ENCODE measurements at regions not wholly inside any gene's neighbourhood (a gene's known extent, or its start where the extent isn't known, plus 50 kb on each side); places are given as distances from the start of the nearest gene placed in this dataset.

- TF ChIP-seq, protein P1, sequence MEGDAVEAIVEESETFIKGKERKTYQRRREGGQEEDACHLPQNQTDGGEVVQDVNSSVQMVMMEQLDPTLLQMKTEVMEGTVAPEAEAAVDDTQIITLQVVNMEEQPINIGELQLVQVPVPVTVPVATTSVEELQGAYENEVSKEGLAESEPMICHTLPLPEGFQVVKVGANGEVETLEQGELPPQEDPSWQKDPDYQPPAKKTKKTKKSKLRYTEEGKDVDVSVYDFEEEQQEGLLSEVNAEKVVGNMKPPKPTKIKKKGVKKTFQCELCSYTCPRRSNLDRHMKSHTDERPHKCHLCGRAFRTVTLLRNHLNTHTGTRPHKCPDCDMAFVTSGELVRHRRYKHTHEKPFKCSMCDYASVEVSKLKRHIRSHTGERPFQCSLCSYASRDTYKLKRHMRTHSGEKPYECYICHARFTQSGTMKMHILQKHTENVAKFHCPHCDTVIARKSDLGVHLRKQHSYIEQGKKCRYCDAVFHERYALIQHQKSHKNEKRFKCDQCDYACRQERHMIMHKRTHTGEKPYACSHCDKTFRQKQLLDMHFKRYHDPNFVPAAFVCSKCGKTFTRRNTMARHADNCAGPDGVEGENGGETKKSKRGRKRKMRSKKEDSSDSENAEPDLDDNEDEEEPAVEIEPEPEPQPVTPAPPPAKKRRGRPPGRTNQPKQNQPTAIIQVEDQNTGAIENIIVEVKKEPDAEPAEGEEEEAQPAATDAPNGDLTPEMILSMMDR (IDR thresholded peaks at IDR 0.05) = no peak
- ChIA-PET POLR2A (no interaction called here), CTCF (no interaction called here)
- Mint-ChIP-seq H3K27ac (no peak overlapping the region), H3K9me3 (no peaks in the 10 kb centered on the region), H3K4me3 (no peak overlapping the region), H3K27me3 (peaks cover 23% of the 10 kb centered on the region), H3K4me1 (no peaks in the 10 kb centered on the region), H3K36me3 (ENCODE audit: low read depth) (no peaks in the 10 kb centered on the region)
- DNase-seq (no peak), ATAC-seq (ENCODE audit: low read depth) (no peak)
- intact Hi-C loops (cut with micrococcal nuclease) = no loop called here
These were observed 57.3 kb upstream of the CPLX2 start for GRCh38 chr5:175813943-175814630.

DNA sequence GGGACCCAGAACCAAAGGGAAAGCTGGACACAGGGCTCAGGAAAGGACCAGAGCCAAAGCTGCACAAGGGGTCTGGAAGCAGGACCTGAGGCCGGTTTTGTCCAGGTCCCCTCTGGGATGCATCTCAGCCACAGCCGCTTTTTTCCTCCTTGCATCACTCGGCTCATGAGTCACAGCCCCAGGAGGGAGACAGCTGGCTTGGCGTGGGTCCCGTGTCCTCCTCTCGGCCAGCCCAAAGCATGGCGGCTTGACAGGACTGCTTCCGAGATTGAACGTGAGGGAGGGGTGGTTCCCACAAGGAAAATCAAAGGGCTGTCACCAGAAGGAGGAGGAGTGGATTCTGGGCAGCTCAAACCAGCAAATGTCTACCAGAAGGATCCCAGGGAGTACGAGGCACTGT lies 56.7 kb upstream of the CPLX2 start:
- no peak overlapping the region for H3K4me3 Mint-ChIP-seq
- H3K9me3 Mint-ChIP-seq = no peaks in the 10 kb centered on the region
- DNase-seq (no peak), ATAC-seq (ENCODE audit: low read depth) (no peak)
- H3K27me3 Mint-ChIP-seq = peaks cover 23% of the 10 kb centered on the region
- TF ChIP-seq, protein P1 (IDR thresholded peaks at IDR 0.05) = no peak
- ChIA-PET CTCF (no interaction called here), POLR2A (no interaction called here)
- no peak overlapping the region for H3K27ac Mint-ChIP-seq
- intact Hi-C loops (cut with micrococcal nuclease) = no loop called here
- H3K4me1 Mint-ChIP-seq = no peaks in the 10 kb centered on the region
- H3K36me3 Mint-ChIP-seq (ENCODE audit: low read depth) = no peaks in the 10 kb centered on the region

DNA sequence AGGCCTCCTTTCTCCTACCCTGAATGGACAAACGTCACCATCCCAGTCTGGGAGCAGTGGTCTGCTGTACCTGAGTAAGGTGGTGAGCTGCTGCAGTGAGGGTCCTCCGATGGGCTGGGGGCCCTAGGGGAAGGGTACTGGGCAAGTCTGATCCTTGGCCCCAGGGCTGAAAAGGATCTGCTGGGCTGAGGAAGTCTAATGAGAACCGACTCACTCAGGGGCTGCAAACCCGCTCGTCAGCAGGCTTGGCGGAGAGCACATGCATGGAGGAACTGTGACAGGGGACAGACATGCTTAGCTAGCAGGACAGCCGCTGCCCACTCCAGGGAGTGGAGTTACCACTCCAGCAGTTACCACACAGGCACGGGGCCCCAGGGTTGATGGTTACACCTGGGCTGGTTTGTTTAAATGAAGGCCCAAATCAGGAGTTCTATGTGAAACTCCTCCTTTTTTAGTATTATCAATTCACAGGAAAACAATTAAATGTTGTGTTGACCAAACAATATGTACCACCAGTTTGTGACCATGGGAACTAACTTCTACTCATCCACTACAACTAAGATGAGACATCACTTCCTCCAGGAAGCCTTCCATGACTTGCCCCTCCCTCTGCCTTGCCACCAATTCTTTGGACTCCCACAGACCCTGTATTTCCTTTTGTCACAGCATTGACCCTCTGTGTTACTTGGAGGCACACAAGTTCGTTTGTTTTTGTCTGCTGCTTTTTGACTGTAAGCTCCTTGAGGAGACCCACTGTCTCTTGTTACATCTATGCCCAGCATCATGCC lies 56.1 kb upstream of the CPLX2 start:
- TF ChIP-seq, protein P1 (IDR thresholded peaks at IDR 0.05) = no peak
- DNase-seq (no peak), ATAC-seq (ENCODE audit: low read depth) (no peak)
- POLR2A ChIA-PET = no interaction called here
- no peak overlapping the region for H3K4me3 Mint-ChIP-seq
- H3K9me3 Mint-ChIP-seq = no peaks in the 10 kb centered on the region
- no peaks in the 10 kb centered on the region for H3K4me1 Mint-ChIP-seq
- H3K36me3 Mint-ChIP-seq (ENCODE audit: low read depth) = no peaks in the 10 kb centered on the region
- CTCF ChIA-PET = no interaction called here
- peaks cover 25% of the 10 kb centered on the region for H3K27me3 Mint-ChIP-seq
- H3K27ac Mint-ChIP-seq = no peak overlapping the region
- intact Hi-C loops (cut with micrococcal nuclease) = no loop called here

- DNase-seq (no peak), ATAC-seq (ENCODE audit: low read depth) (no peak)
- ChIA-PET CTCF (no interaction called here), POLR2A (no interaction called here)
- Mint-ChIP-seq H3K27ac (no peak overlapping the region), H3K36me3 (ENCODE audit: low read depth) (no peaks in the 10 kb centered on the region), H3K9me3 (no peaks in the 10 kb centered on the region), H3K27me3 (peaks cover 33% of the 10 kb centered on the region), H3K4me3 (no peak overlapping the region), H3K4me1 (no peaks in the 10 kb centered on the region)
- intact Hi-C loops (cut with micrococcal nuclease) = no loop called here
- TF ChIP-seq, protein P1 (IDR thresholded peaks at IDR 0.05) = no peak
These were observed 55.0 kb upstream of the CPLX2 start for GRCh38 chr5:175816348-175816747.

DNA sequence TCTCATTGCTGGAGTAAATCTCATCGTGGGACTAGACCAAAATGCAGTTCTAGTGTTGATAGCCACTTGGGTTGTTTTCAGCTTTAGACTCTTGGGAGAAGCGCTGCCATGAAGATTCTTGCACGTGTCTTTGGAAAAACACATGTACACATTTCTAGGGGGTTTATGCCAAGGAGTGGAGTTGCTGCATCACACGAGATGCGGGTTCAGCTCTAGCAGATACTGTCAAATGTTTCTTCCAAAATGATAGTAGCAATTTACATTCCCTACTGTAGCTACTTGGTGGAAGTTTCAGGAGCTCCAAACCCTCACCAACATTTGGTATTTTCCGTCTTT lies 52.3 kb upstream of the CPLX2 start:
- POLR2A ChIA-PET = no interaction called here
- Mint-ChIP-seq H3K4me1 (no peaks in the 10 kb centered on the region), H3K9me3 (no peaks in the 10 kb centered on the region), H3K4me3 (no peak overlapping the region), H3K27me3 (peaks cover 32% of the 10 kb centered on the region), H3K27ac (no peak overlapping the region), H3K36me3 (ENCODE audit: low read depth) (no peaks in the 10 kb centered on the region)
- CTCF ChIA-PET = no interaction called here
- DNase-seq (no peak), ATAC-seq (ENCODE audit: low read depth) (no peak)
- TF ChIP-seq, protein P1 (IDR thresholded peaks at IDR 0.05) = no peak
- intact Hi-C loops (cut with micrococcal nuclease) = no loop called here

Measured in activated B cell treated with CpG ODN at 0.5 μM for 24 hours (primary cell).